ENCODE measurements at regions not wholly inside any gene's neighbourhood (a gene's known extent, or its start where the extent isn't known, plus 50 kb on each side); places are given as distances from the start of the nearest gene placed in this dataset.

- TF ChIP-seq EP300 (IDR thresholded peaks at IDR 0.05; ENCODE audit: borderline replicate concordance in 1 of 2, low read depth in 1 of 2, low read length in 1 of 2): no peak
- no peak for TF ChIP-seq MAX (IDR thresholded peaks at IDR 0.05; ENCODE audit: low read depth)
- no peak for TF ChIP-seq REST (IDR thresholded peaks at IDR 0.05; ENCODE audit: low read depth, low read length)
- TF ChIP-seq TCF12 (IDR thresholded peaks at IDR 0.05): no peak
- no peak for TF ChIP-seq SMC3 (IDR thresholded peaks at IDR 0.05; ENCODE audit: low read depth, low read length)
- TF ChIP-seq CTCF (IDR thresholded peaks at IDR 0.05): no peak
- no peak for TF ChIP-seq RXRA (IDR thresholded peaks at IDR 0.05; ENCODE audit: borderline replicate concordance, low read depth)
- no peak for TF ChIP-seq PBX3 (IDR thresholded peaks at IDR 0.05)
- no peak for TF ChIP-seq FOXJ3 (CRISPR knock-in tag; IDR thresholded peaks at IDR 0.05)
- TF ChIP-seq GATA2 (CRISPR knock-in tag; IDR thresholded peaks at IDR 0.05): no peak
- TF ChIP-seq YY1 (IDR thresholded peaks at IDR 0.05; ENCODE audit: low read depth): no peak
- TF ChIP-seq, protein P1, sequence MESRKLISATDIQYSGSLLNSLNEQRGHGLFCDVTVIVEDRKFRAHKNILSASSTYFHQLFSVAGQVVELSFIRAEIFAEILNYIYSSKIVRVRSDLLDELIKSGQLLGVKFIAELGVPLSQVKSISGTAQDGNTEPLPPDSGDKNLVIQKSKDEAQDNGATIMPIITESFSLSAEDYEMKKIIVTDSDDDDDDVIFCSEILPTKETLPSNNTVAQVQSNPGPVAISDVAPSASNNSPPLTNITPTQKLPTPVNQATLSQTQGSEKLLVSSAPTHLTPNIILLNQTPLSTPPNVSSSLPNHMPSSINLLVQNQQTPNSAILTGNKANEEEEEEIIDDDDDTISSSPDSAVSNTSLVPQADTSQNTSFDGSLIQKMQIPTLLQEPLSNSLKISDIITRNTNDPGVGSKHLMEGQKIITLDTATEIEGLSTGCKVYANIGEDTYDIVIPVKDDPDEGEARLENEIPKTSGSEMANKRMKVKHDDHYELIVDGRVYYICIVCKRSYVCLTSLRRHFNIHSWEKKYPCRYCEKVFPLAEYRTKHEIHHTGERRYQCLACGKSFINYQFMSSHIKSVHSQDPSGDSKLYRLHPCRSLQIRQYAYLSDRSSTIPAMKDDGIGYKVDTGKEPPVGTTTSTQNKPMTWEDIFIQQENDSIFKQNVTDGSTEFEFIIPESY (IDR thresholded peaks at IDR 0.05; ENCODE audit: borderline replicate concordance, low read depth): no peak
- TF ChIP-seq NFIC (IDR thresholded peaks at IDR 0.05; ENCODE audit: borderline replicate concordance): no peak
These were observed 508.1 kb downstream of the ADCYAP1 start for GRCh38 chr18:1412655-1413322.

All from SK-N-SH (cell line).